ENCODE measurements at regions not wholly inside any gene's neighbourhood (a gene's known extent, or its start where the extent isn't known, plus 50 kb on each side); places are given as distances from the start of the nearest gene placed in this dataset.

DNA sequence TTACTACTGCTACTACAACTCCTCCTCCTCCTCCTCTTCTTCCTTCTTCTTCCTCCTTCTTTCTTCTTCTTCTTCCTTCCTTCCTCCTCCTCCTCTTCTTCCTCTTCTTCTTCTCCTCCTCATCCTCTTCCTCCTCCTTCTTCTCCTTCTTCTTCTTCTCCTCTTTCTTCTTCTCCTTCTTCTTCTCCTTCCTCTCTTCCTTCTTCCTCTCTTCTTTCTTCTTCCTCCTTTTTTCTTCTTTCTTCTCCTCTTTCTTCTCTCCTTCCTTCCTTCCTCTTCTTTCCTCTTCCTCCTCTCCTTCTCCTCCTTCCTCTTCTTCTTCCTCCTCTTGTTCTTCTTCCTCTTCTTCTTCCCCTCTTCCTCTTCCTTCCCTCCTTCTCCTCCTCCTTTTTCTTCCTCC, 94.7 kb upstream of the MYO16 start:
- no peak for DNase-seq

DNA sequence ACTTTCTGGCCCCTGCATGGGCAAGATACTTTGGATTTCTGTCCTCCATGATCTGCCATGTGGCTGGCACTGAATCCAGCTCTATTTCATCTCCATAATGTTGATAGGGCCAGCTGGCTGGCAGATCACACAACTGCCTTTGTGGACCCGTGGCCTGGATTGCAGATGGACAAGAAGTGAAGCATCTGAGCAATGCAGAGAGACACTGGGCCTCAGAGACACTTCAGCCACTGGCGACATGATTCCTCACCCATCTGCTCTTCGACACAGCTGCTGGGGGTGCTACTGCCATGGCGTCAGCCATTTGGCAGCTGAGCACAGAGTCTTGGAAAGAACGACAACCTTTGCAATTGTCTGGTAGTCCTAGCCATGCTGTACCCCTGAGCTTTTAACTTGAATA, 79.5 kb upstream of the MYO16 start:
- DNase-seq = no peak

DNA sequence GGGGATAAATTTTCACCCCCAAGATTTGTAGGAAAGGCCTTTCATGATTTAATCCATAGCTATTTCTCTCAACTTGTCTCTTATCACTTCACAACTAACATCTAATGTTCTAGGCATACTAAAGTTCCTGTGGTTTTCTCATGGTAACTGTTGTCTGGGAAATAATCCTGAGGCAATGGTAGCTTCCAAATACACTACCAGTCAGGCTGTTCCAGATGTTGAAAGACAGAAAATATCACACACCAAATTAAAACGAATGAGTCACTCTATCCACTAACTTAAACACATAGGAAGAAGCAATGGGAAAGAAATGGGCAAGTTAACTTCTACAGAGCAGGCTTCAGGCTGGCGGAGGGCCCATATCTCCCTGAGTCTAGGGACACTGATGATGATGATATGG, 77.7 kb upstream of the MYO16 start:
- DNase-seq = no peak

DNA sequence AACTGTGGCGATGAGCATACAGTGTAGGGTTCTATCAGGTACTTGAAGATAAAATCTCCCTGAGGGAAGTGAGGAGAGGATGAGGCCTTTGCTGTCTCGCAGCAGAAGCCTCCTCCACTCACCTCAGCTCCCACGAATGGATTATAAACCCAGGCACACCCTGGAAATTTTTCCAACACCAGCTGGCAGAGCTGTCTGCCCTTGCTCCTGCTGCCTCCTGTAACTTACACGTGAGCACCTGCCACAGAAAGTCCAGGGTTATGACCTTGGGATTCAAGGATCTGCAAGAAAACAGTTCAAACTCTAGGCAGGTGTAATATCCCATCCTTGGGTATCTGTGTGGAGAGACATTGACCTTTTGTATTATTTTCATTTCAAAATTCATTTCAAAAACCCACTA, 70.9 kb upstream of the MYO16 start:
- no peak for DNase-seq

- DNase-seq = no peak
Observed at GRCh38 chr13:108560093-108560492, 69.3 kb upstream of the MYO16 start.

- DNase-seq = no peak
Observed at GRCh38 chr13:108561149-108561548, 68.3 kb upstream of the MYO16 start.

DNA sequence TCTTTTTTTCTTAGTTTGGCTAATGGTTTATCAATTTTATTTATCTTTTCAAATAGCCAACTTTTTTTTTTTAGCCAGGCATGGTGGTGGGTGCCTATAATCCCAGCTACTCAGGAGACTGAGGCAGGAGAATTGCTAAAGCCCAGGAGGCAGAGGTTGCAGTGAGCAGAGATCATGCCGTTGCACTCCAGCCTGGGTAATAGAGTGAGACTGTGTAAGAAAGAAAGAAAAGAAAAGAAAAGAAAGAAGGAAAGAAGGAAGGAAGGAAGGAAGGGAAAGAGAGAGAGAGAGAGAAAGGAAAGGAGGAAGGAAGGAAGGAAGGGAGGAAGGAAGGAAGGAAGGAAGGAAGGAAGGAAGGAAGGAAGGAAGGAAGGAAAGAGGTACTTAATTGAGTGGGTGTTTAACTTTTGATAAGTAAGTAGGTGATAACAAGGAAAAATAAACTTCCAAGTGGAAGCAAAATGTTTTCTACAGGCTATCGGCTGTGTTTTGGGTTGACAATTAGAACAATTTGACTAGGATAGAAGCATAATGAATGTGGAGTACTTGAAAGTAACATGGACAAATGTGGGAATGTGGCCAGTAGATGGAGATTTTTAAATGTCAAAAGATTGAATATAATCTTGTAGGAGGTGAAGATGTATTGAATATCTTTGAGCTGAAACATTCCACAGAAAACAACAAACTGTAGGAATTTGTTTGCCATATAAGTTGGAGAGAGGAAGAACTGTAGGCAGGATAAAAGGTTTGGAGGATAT, 62.8 kb upstream of the MYO16 start:
- no peak for DNase-seq

DNA sequence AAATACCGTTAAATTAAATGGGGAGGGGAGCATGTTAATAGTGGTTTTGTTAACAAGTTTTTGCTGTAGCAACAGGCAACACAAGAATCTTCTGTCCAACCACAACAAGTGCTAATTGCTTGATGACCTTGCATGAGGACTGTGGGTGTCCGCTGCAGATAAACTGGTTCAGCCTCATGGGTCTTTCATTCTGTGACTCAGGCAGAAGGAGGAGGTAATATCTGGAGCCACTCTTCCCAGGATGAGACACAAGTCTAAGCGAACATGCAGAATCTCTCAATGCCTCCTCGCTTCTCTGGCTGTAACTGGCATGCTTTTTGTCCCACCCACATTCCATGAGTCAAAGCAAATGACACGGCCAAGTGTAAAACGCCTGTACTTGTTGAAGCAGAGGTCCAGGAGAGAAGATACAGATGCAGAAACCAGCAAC, 56.6 kb upstream of the MYO16 start:
- DNase-seq = no peak

GRCh38 chr13:108573455-108573854, 56.0 kb upstream of the MYO16 start:
- DNase-seq = no peak

DNA sequence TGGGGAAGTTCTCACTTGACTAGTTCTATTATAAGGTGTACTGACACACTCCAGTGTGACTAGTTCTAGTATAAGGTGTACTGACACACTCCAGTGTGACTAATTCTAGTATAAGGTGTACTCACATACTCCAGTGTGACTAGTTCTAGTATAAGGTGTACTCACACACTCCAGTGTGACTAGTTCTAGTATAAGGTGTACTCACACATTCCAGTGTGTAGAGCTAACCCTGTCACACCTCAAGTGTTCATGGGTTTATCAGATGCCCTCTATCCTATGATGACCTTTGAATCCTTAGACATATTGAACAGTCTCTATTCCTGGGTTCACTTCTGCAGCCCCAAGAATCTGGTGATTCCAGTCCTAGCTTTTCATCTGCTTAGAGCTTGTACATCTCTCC, 54.6 kb upstream of the MYO16 start:
- DNase-seq = no peak

DNA sequence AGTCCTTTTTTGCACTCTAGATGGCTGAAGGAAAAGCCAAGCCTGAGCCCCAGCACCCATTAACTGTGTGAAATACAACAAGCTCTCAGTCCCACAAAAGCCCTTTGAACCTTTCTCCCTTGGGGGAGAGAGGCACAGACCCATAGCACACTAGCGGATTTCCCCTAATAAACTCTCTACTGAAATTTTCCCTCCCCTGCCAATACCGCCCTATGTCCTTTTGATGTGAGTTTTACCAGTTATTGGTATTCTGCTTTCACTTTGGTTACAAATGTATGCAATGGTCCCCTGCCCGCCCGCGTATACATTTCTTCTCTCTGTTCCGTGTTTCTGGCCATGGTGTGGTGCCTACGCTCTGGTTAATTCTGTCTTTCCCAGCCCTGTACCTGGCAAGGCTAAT, 54.0 kb upstream of the MYO16 start:
- no peak for DNase-seq
